Thymus (tissue), 11 donors: ENCODE measurements at regions not wholly inside any gene's neighbourhood (a gene's known extent, or its start where the extent isn't known, plus 50 kb on each side); places are given as distances from the start of the nearest gene placed in this dataset.
"Not testable (repeated sequence)": the region's sequence is repeated elsewhere in the genome, so short reads cannot be mapped to it uniquely, and the experiment has no call there.

Experiments
- DNase-seq, 9 donors: peaks; one replicate each; pipeline ENCODE4 v3.0.0-alpha.2; 2013; ENCODE audit warnings: low spot score in 9 of 9, low read depth in 6 of 9, missing footprints in 1 of 9
- H3K27ac ChIP-seq, 2 donors: one replicate each; pipeline ENCODE4 v1.5.1; 2013; ENCODE audit warnings: control low read depth in 1 of 2, low read depth in 1 of 2, low read length in 1 of 2, mild to moderate bottlenecking in 1 of 2, moderate library complexity in 1 of 2
- H3K27me3 ChIP-seq, 2 donors: one replicate each; pipeline ENCODE4 v1.5.1; 2013; ENCODE audit warnings: low read length in 1 of 2; ENCODE audit not compliant: control insufficient read depth in 2 of 2, insufficient read depth in 1 of 2
- H3K36me3 ChIP-seq, 2 donors: one replicate each; pipeline ENCODE4 v1.5.1; 2013; ENCODE audit warnings: low read length in 1 of 2, mild to moderate bottlenecking in 1 of 2, moderate library complexity in 1 of 2; ENCODE audit not compliant: control insufficient read depth in 2 of 2, insufficient read depth in 2 of 2
- H3K4me1 ChIP-seq, 2 donors: one replicate each; pipeline ENCODE4 v1.5.1; 2013; ENCODE audit warnings: low read length in 2 of 2; ENCODE audit not compliant: control insufficient read depth in 2 of 2, insufficient read depth in 2 of 2
- H3K4me3 ChIP-seq, 2 donors: one replicate each; pipeline ENCODE4 v1.5.1; 2013; ENCODE audit warnings: low read length in 2 of 2, control low read depth in 1 of 2, mild to moderate bottlenecking in 1 of 2
- H3K9me3 ChIP-seq, 2 donors: one replicate each; pipeline ENCODE4 v1.5.1; 2013; ENCODE audit warnings: low read length in 1 of 2, mild to moderate bottlenecking in 1 of 2; ENCODE audit not compliant: control insufficient read depth in 2 of 2, insufficient read depth in 1 of 2
- WGBS: extraction: QIAGEN DNeasy Blood & Tissue Kit; methylation state at CpG from one replicate; pipeline ENCODE4 v1.1.7; 2013; 5-methylcytosine and 5-hydroxymethylcytosine counted together
- donor health status: healthy.

- Histone ChIP-seq H3K9me3 (peaks cover 0 to 23% of the 10 kb centered on the region in 2 donors), H3K4me3 (no peak overlapping the region), H3K27me3 (no peaks in the 10 kb centered on the region), H3K27ac (no peak overlapping the region), H3K4me1 (no peaks in the 10 kb centered on the region), H3K36me3 (no peaks in the 10 kb centered on the region)
- WGBS: 97% methylated on average over 4 of the region's 4 CpGs
- no peak for DNase-seq
Observed at GRCh38 chr4:104345598-104346242, 149.0 kb downstream of the CXXC4 start.

DNA sequence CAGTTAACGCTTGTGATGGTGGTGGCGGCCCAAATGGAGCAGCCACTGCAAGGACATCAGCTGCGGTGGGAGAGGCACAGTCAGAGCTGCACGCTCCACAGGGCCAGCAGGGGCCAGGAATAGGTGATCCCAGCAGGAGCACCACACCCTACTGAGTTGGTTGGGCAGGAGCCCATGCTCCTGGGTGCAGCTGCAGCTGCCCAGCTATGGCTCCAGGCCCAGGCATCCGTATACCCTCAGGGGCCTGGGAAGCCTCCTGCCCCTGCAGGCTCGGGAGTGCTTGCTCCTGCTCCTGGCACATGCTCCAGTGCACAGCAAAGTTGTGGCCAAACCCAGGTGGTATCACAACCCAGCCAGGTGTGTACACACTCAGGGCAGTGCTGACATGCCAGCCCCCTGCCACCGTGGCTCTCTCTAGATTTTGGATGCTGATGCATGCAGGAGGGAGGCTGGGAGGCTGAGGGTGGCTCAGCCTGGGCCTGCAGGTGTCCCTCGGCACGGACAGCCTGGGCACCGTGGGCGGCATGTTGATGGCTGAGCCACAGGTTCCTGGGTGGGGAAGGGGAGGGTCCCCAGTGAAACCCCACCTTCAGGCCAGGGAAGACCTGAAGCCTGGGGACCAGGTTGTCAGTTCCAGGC lies 150.2 kb downstream of the CXXC4 start:
- WGBS: 87% methylated on average over 11 of the region's 11 CpGs
- Histone ChIP-seq H3K9me3 (peaks cover 0 to 20% of the 10 kb centered on the region in 2 donors), H3K27ac (no peak overlapping the region), H3K36me3 (no peaks in the 10 kb centered on the region), H3K27me3 (no peaks in the 10 kb centered on the region), H3K4me1 (no peaks in the 10 kb centered on the region), H3K4me3 (no peak overlapping the region)
- no peak for DNase-seq

GRCh38 chr4:104334410-104334809 lies 160.3 kb downstream of the CXXC4 start:
- DNase-seq: no peak

GRCh38 chr4:104330125-104330905 lies 164.4 kb downstream of the CXXC4 start:
- Histone ChIP-seq H3K27me3 (no peaks in the 10 kb centered on the region), H3K36me3 (no peaks in the 10 kb centered on the region), H3K27ac (no peak overlapping the region), H3K4me1 (no peaks in the 10 kb centered on the region), H3K4me3 (no peak overlapping the region), H3K9me3 (no peaks in the 10 kb centered on the region)
- 72% methylated on average over 6 of the region's 6 CpGs for WGBS
- no peak for DNase-seq

More at GRCh38 chr4:104334410-104334809, 160.3 kb downstream of the CXXC4 start:
- H3K27ac ChIP-seq: no peak overlapping the region
- no peaks in the 10 kb centered on the region for H3K4me1 ChIP-seq
- H3K27me3 ChIP-seq: no peaks in the 10 kb centered on the region
- no peaks in the 10 kb centered on the region for H3K9me3 ChIP-seq
- H3K4me3 ChIP-seq: no peak overlapping the region
- H3K36me3 ChIP-seq: no peaks in the 10 kb centered on the region

GRCh38 chr4:104326991-104327694 lies 167.6 kb downstream of the CXXC4 start:
- not testable (repeated sequence) for H3K9me3 ChIP-seq, DNase-seq, H3K4me3 ChIP-seq, H3K27ac ChIP-seq, H3K36me3 ChIP-seq, H3K27me3 ChIP-seq, H3K4me1 ChIP-seq
- WGBS: 88% methylated on average over 12 of the region's 12 CpGs

GRCh38 chr4:104302731-104303130 lies 192.0 kb downstream of the CXXC4 start:
- no peaks in the 10 kb centered on the region for H3K4me1 ChIP-seq
- no peak overlapping the region for H3K27ac ChIP-seq
- no peaks in the 10 kb centered on the region for H3K9me3 ChIP-seq
- no peaks in the 10 kb centered on the region for H3K36me3 ChIP-seq
- H3K27me3 ChIP-seq: no peaks in the 10 kb centered on the region
- 91% methylated on average over 1 of the region's 1 CpG for WGBS
- no peak for DNase-seq
- no peak overlapping the region for H3K4me3 ChIP-seq

DNA sequence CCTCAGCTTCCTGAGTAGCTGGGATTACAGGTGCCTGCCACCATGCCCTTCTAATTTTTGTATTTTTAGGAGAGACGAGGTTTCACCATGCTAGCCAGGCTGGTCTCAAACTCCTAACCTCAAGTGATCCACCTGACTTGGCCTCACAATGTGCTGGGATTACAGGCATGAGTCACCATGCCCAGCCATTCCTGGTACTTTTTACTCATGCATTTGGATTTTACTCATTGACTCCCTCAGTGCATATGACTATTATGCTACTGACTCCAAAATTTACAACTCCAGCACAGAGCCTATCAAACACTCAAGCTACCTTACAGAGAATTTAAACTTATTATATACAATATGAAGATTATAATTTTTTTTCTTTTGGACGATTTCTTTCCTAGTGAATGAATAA lies 199.9 kb downstream of the CXXC4 start:
- Histone ChIP-seq H3K27ac (no peak overlapping the region), H3K9me3 (no peaks in the 10 kb centered on the region), H3K36me3 (no peaks in the 10 kb centered on the region), H3K27me3 (no peaks in the 10 kb centered on the region), H3K4me1 (no peaks in the 10 kb centered on the region), H3K4me3 (no peak overlapping the region)
- DNase-seq: no peak
- WGBS: 90% methylated on average over 2 of the region's 2 CpGs

GRCh38 chr4:104286867-104287266 lies 207.8 kb downstream of the CXXC4 start:
- DNase-seq: no peak
- H3K27me3 ChIP-seq: no peaks in the 10 kb centered on the region
- H3K4me1 ChIP-seq: no peaks in the 10 kb centered on the region

DNA sequence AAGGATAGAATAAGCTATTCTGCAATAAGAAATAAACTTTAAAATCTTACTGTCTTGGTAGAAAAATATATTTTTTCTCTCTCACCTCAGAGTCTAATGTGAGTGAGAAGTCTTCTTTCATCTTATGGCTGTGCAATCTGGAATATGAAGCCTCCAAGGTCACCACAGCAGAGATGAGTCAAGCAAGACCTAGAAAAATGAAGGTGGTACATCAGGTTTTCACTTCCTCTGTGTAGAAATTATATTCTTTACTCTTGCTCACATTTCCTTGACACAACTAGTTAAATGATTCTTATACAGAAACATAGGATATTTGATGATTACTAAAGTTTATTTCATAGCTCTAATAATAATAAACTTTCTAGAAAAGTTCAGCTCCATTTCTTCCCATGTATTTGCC lies 211.4 kb downstream of the CXXC4 start:
- no peak for DNase-seq
- H3K4me3 ChIP-seq: no peak overlapping the region
- H3K27ac ChIP-seq: no peak overlapping the region
- no peaks in the 10 kb centered on the region for H3K27me3 ChIP-seq
- no peaks in the 10 kb centered on the region for H3K4me1 ChIP-seq
- H3K9me3 ChIP-seq: no peaks in the 10 kb centered on the region
- no peaks in the 10 kb centered on the region for H3K36me3 ChIP-seq

More at GRCh38 chr4:104286867-104287266, 207.8 kb downstream of the CXXC4 start:
- Histone ChIP-seq H3K27ac (no peak overlapping the region), H3K36me3 (no peaks in the 10 kb centered on the region), H3K4me3 (no peak overlapping the region), H3K9me3 (no peaks in the 10 kb centered on the region)
